ENCODE measurements at regions not wholly inside any gene's neighbourhood (a gene's known extent, or its start where the extent isn't known, plus 50 kb on each side); places are given as distances from the start of the nearest gene placed in this dataset.
A peak's percentile ranks its signal among the peaks of the same experiment; 100 is the strongest.
"Not testable (repeated sequence)": the region's sequence is repeated elsewhere in the genome, so short reads cannot be mapped to it uniquely, and the experiment has no call there.

GRCh38 chr7:149714081-149714909 is 59.1 kb downstream of the ZNF467 start:
- intact Hi-C loops (cut with DNase I) = loop anchor here (2.0 to 10.0 kb wide), 2 partner anchors 89 to 661 kb away; partner anchors contain the start of gene ZNF775

GRCh38 chr7:149713731-149714068 is 59.7 kb downstream of the ZNF467 start:
- intact Hi-C loops (cut with DNase I) = loop anchor here (2.0 to 10.0 kb wide), 2 partner anchors 89 to 661 kb away; partner anchors contain the start of gene ZNF775
- peak in 5 of 42 donors; percentile 7 to 42 (median 13) for DNase-seq

More at GRCh38 chr7:149714081-149714909, 59.1 kb downstream of the ZNF467 start:
- peak; percentile 62 to 96 (median 91) for DNase-seq

DNA sequence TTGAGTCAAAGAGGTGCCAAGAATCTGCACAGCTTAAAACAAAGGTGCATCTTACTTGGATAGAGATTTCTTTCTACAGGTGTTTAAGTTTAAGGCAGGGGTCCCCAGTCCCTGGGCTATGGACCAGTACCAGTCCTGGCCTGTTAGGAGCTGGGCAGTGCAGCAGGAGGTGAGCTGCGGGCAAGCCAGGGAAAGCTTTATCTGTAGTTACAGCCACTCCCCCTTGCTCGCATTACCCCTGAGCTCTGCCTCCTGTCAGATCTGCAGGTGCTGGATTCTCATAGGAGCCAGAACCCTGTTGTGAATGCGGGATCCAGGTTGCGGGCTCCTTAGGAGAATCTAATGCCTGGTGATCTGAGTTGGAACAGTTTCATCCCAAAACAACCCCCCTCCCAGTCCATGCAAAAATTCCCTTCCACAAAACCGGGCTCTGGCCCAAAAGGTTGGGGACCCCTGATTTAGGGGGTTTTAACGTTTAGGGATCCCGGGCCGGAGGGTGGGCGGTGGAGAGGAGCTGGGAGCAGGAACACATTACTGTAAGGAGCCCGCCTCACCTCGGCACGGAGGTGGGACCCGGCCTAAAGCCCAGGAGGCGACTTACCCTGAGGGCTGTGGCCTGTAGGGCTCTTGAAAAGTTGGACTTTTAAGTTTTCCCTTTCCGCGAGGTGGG is 60.2 kb downstream of the ZNF467 start:
- intact Hi-C loops (cut with DNase I) = loop anchor here (10.0 kb wide), 1 partner anchor 662 kb away; the partner anchor contains the start of gene ZNF775
- DNase-seq = peak in 4 of 42 donors; percentile 6 to 27 (median 11)

GRCh38 chr7:149708026-149708425 is 65.4 kb downstream of the ZNF467 start:
- DNase-seq = peak in 1 of 42 donors; percentile 17
- intact Hi-C loops (cut with DNase I) = no loop called here

- intact Hi-C loops (cut with DNase I) = no loop called here
- DNase-seq = peak in 2 of 42 donors; percentile 18 to 24
Observed at GRCh38 chr7:149707448-149707886, 65.9 kb downstream of the ZNF467 start.

DNA sequence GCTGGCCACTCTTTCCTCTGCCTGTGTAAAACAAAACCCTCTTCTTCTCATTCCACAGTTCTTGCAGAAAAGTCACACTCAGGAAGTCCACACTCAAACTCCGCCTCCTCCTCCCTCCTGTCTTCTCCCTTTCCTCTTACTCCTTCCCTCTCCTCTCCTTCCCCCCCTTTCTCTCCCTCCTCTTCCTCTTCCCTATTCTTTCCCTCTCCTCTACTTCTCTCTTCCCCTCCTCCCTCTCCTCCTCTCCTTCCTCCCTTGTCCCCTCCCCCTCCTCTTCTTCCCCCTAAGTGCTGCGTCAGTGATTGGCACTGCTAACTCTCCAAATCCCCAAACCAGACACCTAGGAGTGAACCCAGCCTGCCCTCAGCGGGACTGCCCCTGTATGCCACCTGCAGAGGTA is 67.0 kb downstream of the ZNF467 start:
- intact Hi-C loops (cut with DNase I) = no loop called here
- peak in 2 of 42 donors; percentile 13 to 26 for DNase-seq

DNA sequence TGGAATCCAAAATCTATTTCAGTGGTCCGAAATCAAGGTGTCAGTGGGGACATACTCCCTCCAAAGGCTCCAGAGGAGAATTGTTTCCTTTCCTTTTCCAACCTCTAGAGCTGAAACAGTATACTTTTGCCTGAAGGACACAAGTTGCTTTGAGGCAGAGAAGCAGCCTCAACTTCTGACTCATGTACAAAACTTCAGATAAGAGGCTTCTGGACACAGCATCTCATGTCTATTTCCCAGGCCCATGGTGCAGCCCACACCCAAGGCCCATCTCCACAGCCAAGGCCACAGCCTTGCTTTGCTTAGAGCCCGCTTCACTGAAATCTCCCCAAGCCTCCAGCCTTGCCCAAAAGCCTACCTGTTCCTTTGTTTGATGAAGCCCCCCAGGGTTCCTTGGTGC is 68.9 kb downstream of the ZNF467 start:
- intact Hi-C loops (cut with DNase I) = no loop called here
- no peak for DNase-seq

GRCh38 chr7:149703044-149703650 is 70.2 kb downstream of the ZNF467 start:
- DNase-seq = peak in 1 of 42 donors; percentile 9
- intact Hi-C loops (cut with DNase I) = no loop called here

DNA sequence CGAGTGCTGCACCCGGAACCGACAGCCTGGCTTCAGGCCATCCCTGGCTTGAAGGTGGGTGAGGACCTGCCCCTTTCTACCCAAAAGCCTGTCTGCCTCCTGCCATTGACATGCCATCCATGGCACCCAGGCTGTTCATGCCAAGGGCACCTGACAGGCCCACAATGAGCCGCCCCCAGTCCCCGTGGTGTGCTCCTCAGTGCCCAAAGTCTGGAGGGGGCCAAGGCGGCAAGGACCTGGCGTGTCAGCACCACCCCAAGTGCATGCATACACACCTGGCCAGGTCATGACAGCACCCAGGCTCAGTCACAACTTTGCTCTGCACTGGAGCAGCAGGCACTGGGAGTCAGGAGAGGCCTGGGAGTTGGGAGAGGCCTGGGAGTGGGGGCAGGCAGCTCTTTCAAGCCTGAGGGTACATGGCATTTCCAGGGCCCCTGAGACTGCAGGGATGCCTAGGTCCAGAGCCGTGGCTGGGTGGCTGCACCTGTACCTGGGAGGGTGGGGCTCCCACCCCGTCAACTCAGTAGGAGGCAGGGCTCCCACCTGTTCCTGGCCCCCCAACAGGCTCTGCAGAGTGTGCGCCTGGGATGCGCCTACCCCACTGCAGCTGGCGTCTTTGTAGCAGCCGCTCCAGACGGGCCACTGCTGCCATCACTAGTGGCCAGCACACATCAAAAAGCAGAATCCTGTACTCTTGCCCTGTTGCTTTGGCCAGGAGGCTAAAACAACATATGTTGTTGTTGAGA is 71.7 kb downstream of the ZNF467 start:
- DNase-seq = peak in 1 of 42 donors; percentile 29
- intact Hi-C loops (cut with DNase I) = no loop called here

- DNase-seq = peak in 1 of 42 donors; percentile 3
- intact Hi-C loops (cut with DNase I) = not testable (repeated sequence)
Observed at GRCh38 chr7:149697767-149698166, 75.6 kb downstream of the ZNF467 start.

DNA sequence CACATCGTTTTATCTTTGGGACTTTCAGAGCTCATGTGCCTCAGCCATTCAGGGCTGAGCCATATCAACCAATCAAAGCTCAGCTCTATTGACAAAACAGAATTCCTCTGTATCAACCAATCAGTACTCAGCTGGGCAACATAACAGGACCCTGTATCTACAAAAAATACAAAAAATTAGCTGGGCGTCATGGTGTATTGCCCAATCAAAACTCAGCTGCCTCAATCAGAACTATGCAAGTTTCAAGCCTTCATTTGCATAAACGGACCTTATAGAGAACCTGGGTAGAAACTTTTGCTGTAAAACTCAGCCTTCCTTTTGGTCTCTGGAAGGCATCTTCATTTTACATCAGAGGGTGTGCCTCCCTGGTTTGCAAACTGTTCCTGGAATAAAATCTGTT is 77.1 kb downstream of the ZNF467 start:
- intact Hi-C loops (cut with DNase I) = no loop called here
- DNase-seq = no peak

DNA sequence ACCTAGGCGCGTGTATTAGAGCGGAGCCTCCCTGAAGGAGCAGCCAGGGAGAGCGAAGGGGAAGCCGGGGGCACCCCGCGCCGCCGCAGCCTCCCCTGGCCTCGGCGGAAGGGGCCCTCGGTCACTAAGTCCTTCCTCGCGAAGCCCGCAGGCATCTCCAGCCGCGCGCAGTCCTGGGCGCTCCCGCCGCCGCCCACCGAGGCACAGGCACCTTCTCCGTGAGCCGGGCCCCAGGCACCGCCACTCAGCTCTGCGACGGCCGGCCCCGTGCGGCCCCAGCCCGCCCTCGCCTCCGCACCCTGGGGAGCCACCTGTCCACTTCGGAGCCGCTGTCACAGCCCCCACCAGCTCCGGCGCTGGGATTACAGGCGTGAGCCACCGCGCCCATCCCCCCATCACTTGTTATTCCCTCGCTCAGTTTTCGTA is 80.8 kb downstream of the ZNF467 start:
- intact Hi-C loops (cut with DNase I) = no loop called here
- DNase-seq = peak in 2 of 42 donors; percentile 8 to 41

DNA sequence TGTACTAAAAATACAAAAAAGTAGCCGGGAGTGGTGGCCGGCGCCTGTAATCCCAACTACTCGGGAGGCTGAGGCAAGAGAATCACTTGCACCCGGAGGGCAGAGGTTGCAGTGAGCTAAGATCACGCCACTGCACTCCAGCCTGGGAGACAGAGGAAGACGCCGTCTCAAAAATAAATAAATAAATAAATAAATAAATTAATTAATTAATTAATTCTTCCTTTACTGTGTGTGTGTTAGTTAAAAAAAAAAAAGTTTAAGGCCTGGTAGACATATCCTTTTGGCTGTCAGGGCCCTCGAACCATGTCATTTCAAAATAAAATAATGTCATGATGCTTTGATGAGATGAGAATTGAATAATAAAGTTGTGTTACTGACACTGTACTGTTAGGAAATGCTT is 81.3 kb downstream of the ZNF467 start:
- intact Hi-C loops (cut with DNase I) = no loop called here
- peak in 1 of 42 donors; percentile 25 for DNase-seq

- DNase-seq = peak in 2 of 42 donors; percentile 37 to 39
- intact Hi-C loops (cut with DNase I) = no loop called here
Observed at GRCh38 chr7:149690688-149691446, 82.5 kb downstream of the ZNF467 start.

DNA sequence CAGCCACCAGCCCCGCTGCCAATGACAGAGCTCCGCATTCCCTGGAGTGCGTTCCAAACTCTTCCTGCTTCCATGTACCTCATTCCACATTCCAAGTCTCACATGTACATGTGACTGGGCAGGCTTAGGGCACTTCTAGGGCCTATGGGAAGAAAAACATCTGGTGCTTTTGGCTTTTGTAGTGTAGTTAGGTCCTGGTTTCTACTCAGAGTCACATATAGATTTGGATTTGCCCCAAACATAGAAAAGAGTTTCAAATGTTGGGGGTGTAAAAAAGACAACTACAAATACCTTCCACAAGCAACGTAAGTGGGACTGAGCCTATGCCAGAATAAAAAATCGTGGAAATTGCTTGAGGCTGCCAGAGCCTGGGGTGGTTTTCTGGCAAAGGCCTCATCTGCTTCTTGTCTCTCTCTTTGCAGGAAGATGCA is 84.1 kb downstream of the ZNF467 start:
- peak in 1 of 42 donors; percentile 3 for DNase-seq
- intact Hi-C loops (cut with DNase I) = no loop called here

DNA sequence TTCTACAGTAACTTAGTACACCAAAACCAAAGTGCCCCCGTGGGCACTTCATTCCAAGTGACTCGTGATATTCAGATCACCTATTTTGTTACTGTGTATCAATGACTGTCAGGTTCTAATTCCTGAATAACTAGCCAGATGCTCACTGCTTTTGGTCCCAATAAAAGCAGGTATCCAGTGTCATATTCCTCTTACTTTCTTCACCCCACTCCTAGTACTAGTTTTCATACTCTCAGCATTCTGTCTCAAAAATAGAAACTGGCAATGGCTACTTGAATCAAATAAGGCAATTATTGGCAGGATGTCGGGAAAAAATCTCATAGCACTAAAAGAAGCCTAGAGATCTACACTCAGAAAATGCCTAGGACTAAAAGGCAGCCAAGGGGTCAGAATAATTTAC is 84.6 kb downstream of the ZNF467 start:
- no peak for DNase-seq
- intact Hi-C loops (cut with DNase I) = no loop called here

DNA sequence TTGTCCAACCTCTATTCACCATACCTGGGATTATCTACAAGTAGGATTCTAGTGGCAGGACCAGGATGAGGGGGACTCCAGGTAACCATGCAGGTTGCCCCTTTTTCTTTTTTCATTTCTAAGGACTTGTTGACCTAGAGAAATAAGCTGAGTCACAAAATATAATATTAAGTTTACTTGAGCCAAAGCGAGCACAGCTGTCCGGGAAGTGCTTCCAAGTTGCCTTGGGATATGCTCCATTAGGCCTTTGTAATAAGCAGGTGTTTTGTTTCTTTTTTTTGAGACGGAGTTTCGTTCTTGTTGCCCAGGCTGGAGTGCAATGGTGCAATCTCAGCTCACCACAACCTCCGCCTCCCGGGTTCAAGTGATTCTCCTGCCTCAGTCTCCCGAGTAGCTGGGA is 85.6 kb downstream of the ZNF467 start:
- DNase-seq = peak in 1 of 42 donors; percentile 5
- intact Hi-C loops (cut with DNase I) = not testable (repeated sequence)

DNA sequence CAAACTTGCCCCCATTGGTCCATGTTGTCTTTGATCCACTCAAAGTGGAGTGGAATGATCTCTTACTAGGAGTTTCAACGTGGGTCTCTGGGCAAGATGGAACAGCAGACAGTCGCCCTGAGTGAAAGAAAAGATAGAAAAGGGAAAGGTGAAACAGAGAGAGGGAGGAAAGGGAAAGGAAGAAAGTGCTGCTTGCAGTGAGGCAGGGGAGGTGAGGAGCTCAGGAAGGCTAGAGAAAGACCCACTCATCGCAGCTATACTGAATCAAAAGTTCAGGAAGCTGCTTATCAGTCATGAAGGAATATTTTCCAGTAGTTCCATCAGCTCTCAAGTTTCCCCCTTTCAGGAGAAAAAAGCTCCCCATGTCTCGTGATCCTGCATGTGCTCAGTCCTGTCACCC is 86.9 kb downstream of the ZNF467 start:
- DNase-seq = peak in 1 of 42 donors; percentile 2
- intact Hi-C loops (cut with DNase I) = no loop called here

Data from head of caudate nucleus (tissue), 42 donors.